Transverse colon (tissue), 4 donors: ENCODE measurements at regions not wholly inside any gene's neighbourhood (a gene's known extent, or its start where the extent isn't known, plus 50 kb on each side); places are given as distances from the start of the nearest gene placed in this dataset.

Source experiments
- DNase-seq: peaks from one replicate; pipeline ENCODE4 v3.0.0-alpha.2; 2019
- H3K27ac ChIP-seq, 4 donors: fragments of 200-600 bp; sonication (generic); 2 replicates each; pipeline ENCODE4 v1.5.1; 2016 to 2018; ENCODE audit warnings: inconsistent platforms in 4 of 4
- H3K27me3 ChIP-seq: fragments of 200-600 bp; sonication (generic); 2 replicates; pipeline ENCODE4 v1.5.1; 2017; ENCODE audit warnings: inconsistent platforms
- H3K36me3 ChIP-seq, 4 donors: fragments of 200-600 bp; sonication (generic); 2 replicates each; pipeline ENCODE4 v1.5.1; 2017 to 2019; ENCODE audit warnings: inconsistent platforms in 4 of 4
- H3K4me1 ChIP-seq, 4 donors: fragments of 200-600 bp; sonication (generic); 2 replicates each; pipeline ENCODE4 v1.5.1; 2017 to 2020; ENCODE audit warnings: inconsistent platforms in 4 of 4
- H3K4me3 ChIP-seq, 4 donors: fragments of 200-600 bp; sonication (generic); 1 replicate in 1 of 4; 2 replicates in 3 of 4; pipeline versions ENCODE4 v1.5.1 to v1.6.1; 2017 to 2019; ENCODE audit warnings: inconsistent platforms in 4 of 4
- H3K9me3 ChIP-seq, 2 donors: fragments of 200-600 bp; sonication (generic); 2 replicates each; pipeline ENCODE4 v1.5.1; 2017 to 2019; ENCODE audit warnings: inconsistent platforms in 2 of 2
- CTCF ChIP-seq, 5 experiments: fragments of 200-600 bp in 3 of 5; fragments of 450-650 bp in 2 of 5; sonication (generic) in 3 of 5; IDR thresholded peaks; 1 replicate in 2 of 5; 2 replicates in 3 of 5; pipeline ENCODE4 v1.5.1; 2016 to 2017; ENCODE audit warnings: antibody characterized with exemption in 5 of 5, inconsistent platforms in 3 of 5, mild to moderate bottlenecking in 2 of 5, moderate library complexity in 1 of 5
- EP300 ChIP-seq: sonication (generic); formaldehyde crosslinking; IDR thresholded peaks from one replicate; pipeline ENCODE4 v1.6.1; 2017; ENCODE audit warnings: antibody characterized with exemption, low read depth
- POLR2A ChIP-seq: fragments of 450-650 bp; IDR thresholded peaks from one replicate; pipeline ENCODE4 v1.6.1; 2016; ENCODE audit warnings: antibody characterized with exemption, mild to moderate bottlenecking, moderate library complexity
- POLR2AphosphoS5 ChIP-seq, 3 donors: sonication (generic); formaldehyde crosslinking; IDR thresholded peaks; one replicate each; pipeline ENCODE4 v1.6.1; 2016; ENCODE audit warnings: antibody characterized with exemption in 3 of 3
- WGBS, 2 donors: methylation state at CpG; one replicate each; pipeline ENCODE4 v1.1.5; 2018; ENCODE audit warnings: low coverage in 1 of 2; 5-methylcytosine and 5-hydroxymethylcytosine counted together
- in situ Hi-C, 4 donors: fragments of 200-750 bp; cut with MboI; loops; one replicate each; pipeline versions ENCODE4 v1.15.0 to v1.15.1; 2017; ENCODE audit warnings: low sequenced_read_pairs in 3 of 4, low pct_ligation_motif_present in 1 of 4, low pct_unique_long_range_greater_than_20kb in 1 of 4
- intact Hi-C: fragments of 100-400 bp; cut with DNase I; formaldehyde crosslinking; loops from one replicate; pipeline ENCODE4 v1.15.1; 2023; ENCODE audit warnings: low total_unique reads

- DNase-seq, result no peak
- no peak for TF ChIP-seq EP300
- TF ChIP-seq CTCF (IDR thresholded peaks at IDR 0.05), result no peak
- no peak for TF ChIP-seq POLR2AphosphoS5 (IDR thresholded peaks at IDR 0.05)
- no peak for TF ChIP-seq POLR2A
- no peak overlapping the region for H3K4me3 ChIP-seq
- H3K27me3 ChIP-seq, result no peaks in the 10 kb centered on the region
- no peaks in the 10 kb centered on the region for H3K4me1 ChIP-seq
- no peak overlapping the region for H3K27ac ChIP-seq
- in situ Hi-C loops (loop anchor here in 3 of 4 donors (10.0 to 25.0 kb wide), 4 partner anchors 255 to 1130 kb away; no protein-coding TSS in a partner anchor), intact Hi-C loops (loop anchor here (10.0 kb wide), 2 partner anchors 1078 to 1568 kb away; no protein-coding TSS in a partner anchor)
- WGBS, 2 donors, result 76 to 79% methylated on average over 2 of the region's 2 CpGs
- H3K9me3 ChIP-seq, result no peaks in the 10 kb centered on the region
- H3K36me3 ChIP-seq, result no peaks in the 10 kb centered on the region
These were observed 375.0 kb upstream of the BTBD3 start for GRCh38 chr20:11542645-11543044.

GRCh38 chr20:11544029-11544678 is 373.5 kb upstream of the BTBD3 start:
- H3K9me3 ChIP-seq, result no peaks in the 10 kb centered on the region
- TF ChIP-seq POLR2AphosphoS5 (IDR thresholded peaks at IDR 0.05) (no peak), CTCF (IDR thresholded peaks at IDR 0.05) (peak; percentile 52 to 80 (median 62))
- H3K27me3 ChIP-seq, result no peaks in the 10 kb centered on the region
- no peak overlapping the region for H3K4me3 ChIP-seq
- H3K36me3 ChIP-seq, result no peaks in the 10 kb centered on the region
- peak; percentile 14 for DNase-seq
- no peak overlapping the region for H3K27ac ChIP-seq
- no peaks in the 10 kb centered on the region for H3K4me1 ChIP-seq
- in situ Hi-C loops, result loop anchor here in 3 of 4 donors (10.0 to 25.0 kb wide), 4 partner anchors 257 to 1132 kb away; no protein-coding TSS in a partner anchor
- 0 to 16% methylated on average over 5 to 10 of the region's 10 CpGs for WGBS, 2 donors
- intact Hi-C loops, result loop anchor here (10.0 kb wide), 2 partner anchors 1079 to 1569 kb away; no protein-coding TSS in a partner anchor

- no peak overlapping the region for H3K27ac ChIP-seq
- H3K27me3 ChIP-seq, result no peaks in the 10 kb centered on the region
- intact Hi-C loops, result loop anchor here (10.0 kb wide), 2 partner anchors 1082 to 1572 kb away; no protein-coding TSS in a partner anchor
- no peaks in the 10 kb centered on the region for H3K9me3 ChIP-seq
- no peaks in the 10 kb centered on the region for H3K4me1 ChIP-seq
- no peaks in the 10 kb centered on the region for H3K36me3 ChIP-seq
- DNase-seq, result no peak
- TF ChIP-seq POLR2A (no peak), EP300 (no peak), CTCF (IDR thresholded peaks at IDR 0.05) (no peak), POLR2AphosphoS5 (IDR thresholded peaks at IDR 0.05) (no peak)
- in situ Hi-C loops, result loop anchor here in 3 of 4 donors (10.0 to 25.0 kb wide), 4 partner anchors 260 to 1135 kb away; no protein-coding TSS in a partner anchor
- 69 to 82% methylated on average over 2 to 7 of the region's 7 CpGs for WGBS, 2 donors
- H3K4me3 ChIP-seq, result no peak overlapping the region
These were observed 370.8 kb upstream of the BTBD3 start for GRCh38 chr20:11546939-11547338.

GRCh38 chr20:11549172-11550103 is 368.3 kb upstream of the BTBD3 start:
- no peak overlapping the region for H3K4me3 ChIP-seq
- WGBS, 2 donors, result 65 to 67% methylated on average over 4 to 6 of the region's 6 CpGs
- H3K36me3 ChIP-seq, result no peaks in the 10 kb centered on the region
- no peaks in the 10 kb centered on the region for H3K4me1 ChIP-seq
- H3K27me3 ChIP-seq, result no peaks in the 10 kb centered on the region
- intact Hi-C loops, result loop anchor here (10.0 kb wide), 2 partner anchors 1085 to 1575 kb away; no protein-coding TSS in a partner anchor
- H3K27ac ChIP-seq, result no peak overlapping the region
- no peaks in the 10 kb centered on the region for H3K9me3 ChIP-seq
- TF ChIP-seq EP300, result no peak
- no peak for TF ChIP-seq POLR2A
- no peak for TF ChIP-seq CTCF (IDR thresholded peaks at IDR 0.05)
- TF ChIP-seq POLR2AphosphoS5 (IDR thresholded peaks at IDR 0.05), result no peak
- no peak for DNase-seq
- in situ Hi-C loops, result loop anchor here in 3 of 4 donors (10.0 to 25.0 kb wide), 4 partner anchors 262 to 1137 kb away; no protein-coding TSS in a partner anchor
